ENCODE measurements at regions not wholly inside any gene's neighbourhood (a gene's known extent, or its start where the extent isn't known, plus 50 kb on each side); places are given as distances from the start of the nearest gene placed in this dataset.
A peak's percentile ranks its signal among the peaks of the same experiment; 100 is the strongest.
"Not testable (repeated sequence)": the region's sequence is repeated elsewhere in the genome, so short reads cannot be mapped to it uniquely, and the experiment has no call there.

DNA sequence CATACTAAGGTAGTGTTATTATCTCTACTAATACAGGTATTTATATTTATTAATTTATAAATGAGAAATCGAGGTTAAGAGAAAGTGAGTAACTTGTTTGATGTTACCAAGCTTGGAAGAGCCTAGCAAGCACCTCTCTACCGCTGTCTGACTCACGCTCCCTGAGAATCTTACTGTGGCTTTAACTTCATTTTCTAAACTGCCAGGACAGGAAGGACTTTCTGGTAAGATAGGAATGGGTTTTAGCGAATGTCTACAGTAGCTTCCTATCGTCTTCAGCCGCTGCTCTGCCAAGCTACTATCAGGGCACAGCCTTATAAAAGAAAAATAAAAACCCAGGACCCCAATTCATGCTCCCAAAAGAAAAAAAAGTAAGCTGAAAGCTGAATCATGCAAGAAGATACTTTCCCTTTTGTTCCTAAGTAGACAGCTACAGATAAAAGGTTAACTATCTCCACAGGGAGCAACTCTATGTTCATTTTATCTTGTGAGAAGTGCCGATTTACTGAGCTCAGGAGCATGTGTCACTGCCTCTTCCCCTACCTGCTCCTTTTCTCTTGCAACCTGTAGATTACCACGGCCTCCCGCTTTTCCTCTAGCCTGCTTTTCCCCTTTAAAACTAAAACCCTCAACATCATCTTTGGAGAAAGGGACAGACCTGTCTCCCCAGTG lies 60.2 kb downstream of the THNSL1 start:
- DNase-seq = no peak

DNA sequence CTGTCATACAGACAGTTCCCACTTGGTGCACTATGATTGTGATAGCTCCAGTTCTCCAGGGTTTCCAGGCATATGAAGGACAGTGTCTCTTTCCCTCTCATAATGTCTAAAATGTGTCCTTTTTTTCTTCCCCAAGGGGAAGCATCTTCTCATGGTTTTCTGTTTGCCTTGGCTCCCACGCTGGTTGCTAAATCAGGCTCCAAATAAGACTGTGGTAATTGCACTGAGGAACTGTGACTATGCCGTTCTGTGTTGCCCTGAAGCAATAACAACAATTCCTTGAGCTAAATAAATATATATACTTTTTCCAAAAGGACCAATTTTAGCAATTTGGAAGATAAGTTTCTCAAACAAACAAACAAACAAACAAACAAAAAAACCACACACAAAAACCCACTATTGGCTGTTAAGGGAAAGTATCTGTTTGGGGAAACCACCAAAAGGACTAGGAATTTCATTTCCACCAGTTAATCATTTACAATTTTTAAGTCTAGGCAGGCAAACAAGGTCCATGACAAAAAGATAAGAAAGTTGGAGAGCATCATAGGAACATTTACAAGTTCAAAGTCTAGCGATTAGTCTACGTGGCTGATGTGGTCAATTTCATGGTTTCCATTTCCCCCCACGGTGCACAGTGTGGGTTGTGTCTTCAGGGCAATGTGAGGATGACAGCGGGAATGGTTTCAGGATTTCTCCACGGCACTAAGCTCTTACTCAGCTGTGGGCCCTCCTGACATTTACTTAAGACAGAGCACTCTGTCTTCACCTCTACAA lies 62.4 kb downstream of the THNSL1 start:
- no peak for DNase-seq

DNA sequence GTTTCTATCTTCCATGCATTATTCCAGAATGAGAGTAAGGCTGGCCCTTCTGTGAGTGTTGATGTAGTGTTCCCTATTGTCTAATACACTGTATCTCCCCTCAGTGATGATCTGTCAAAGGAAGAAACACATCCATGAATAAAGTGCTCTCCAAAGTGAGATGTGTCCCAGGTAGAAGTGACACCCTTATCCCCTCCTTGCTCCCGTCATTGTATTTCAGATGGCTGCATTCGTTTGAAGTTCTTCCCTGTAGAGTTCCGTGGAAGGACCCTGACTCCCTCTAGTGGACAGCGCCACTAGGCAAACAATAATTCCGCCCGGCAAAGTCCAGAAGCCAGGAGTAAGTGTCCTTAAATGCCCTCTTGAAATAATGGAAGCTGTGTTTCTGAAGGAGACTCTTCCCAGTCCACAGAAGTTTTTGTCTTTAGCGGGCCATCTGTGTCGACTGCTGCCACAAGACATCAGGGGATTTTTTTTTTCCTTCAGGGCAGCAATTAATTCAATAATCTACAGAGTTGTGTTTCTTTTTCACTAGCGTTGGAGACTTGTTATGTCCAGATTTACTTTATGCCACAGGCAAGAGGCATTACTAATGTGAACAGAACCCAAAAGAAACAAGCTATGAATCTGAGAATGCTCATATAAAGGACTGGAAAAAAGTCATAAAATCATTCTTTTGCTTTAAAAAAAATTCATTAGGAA lies 64.6 kb downstream of the THNSL1 start:
- peak; percentile 64 for DNase-seq

DNA sequence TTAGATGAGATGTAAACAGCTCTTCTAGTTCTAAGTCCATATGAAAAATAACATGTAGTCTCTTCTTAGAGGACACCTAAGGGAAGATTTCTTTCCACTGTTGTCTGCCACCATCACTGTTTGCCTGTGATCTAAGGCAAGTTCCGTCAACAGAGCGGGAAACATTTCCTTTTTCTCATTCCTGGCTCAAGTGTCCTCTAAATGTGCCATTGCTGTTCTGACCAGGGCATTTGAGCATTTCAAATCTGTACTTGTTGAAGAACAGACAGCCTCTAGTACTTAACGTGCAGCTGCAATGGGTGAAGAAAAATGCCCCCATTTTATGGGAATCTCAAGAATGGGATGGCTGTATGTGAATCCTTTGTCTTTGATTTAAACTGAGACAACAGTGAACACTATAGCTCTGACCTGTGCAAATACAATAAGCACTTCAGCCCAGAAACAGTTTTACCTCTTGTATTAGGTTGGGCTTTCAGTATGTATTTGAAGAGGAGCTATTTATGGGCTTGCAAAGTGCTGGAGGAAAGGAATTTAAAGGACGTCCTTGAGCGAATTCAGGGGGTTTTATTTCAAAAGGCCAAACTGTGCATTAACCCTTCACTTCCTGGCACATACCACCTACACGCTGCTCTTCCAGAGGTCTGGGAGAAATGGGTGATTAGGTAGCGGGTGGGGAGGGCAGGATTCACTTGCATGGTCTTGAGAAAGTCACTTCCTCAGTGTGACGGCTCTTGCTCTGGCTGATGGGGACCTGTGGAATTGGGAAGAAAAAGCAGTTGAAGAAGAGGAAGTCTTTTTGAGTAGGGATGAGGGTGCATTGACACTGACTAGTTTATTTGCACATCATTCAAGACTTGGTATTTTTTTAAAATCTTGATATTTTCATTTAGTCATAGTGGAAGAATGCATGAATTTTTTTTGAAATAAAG lies 66.1 kb downstream of the THNSL1 start:
- no peak for DNase-seq

DNA sequence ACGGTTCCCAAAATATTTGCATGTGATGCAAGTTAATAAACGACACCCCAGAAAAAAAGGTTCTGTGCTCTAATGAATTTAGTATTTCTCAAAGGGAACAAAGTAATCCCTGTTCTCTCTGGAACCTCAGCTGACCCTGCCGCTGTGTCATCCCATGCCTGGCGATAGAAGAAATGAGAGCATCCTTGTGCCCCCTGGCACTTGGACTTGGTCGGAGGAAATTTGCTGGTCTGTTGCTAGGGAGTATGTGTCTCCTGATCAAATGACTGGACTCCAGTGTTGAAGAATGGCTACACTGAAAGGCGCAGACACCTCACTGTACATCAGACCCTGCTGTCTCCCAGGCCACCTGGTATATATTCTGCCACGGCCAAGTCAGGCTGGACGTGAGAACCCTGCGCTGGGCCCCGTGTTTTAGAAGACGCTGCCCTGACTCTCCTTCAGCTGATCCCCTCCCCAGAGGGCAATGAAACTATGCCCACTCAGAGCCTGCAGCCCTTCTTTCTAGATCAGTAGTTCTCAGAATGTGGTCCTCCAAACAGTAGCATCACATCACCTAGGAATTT lies 67.2 kb downstream of the THNSL1 start:
- no peak for DNase-seq

DNA sequence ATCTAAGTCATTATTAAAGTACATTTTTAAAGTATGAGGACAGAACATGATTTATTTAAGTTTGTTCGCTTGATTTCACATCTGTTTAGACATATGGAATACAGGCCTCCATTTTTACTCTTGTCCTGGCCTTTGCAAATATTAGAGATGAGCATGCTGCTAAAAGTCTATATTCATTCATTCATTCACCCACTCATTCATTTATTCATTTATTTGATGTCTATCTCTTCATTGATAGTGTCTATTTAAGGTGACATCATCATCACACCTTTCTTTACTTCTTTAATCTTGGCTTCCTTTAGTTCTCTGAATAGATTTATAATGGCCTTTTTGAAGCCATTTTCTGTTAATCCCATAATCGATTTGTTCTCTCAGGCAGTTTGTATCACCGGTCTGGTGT lies 68.0 kb downstream of the THNSL1 start:
- no peak for DNase-seq

DNA sequence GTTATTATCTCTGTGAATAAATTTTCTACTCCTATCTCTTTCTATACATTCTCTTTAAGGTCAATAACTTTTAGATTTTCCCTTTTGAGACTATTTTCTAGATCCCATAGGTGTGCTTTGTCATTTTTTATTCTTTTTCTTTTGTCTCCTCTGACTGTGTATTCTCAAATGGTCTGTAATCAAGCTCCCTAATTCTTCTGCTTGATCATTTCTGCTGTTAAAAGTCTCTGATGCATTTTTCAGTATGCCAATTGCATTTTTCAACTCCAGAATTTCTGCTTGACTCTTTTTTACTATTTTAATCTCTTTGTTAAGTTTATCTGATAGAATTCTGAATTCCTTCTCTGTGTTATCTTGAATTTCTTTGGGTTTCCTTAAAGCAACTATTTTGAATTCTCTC lies 78.2 kb downstream of the THNSL1 start:
- no peak for DNase-seq

DNA sequence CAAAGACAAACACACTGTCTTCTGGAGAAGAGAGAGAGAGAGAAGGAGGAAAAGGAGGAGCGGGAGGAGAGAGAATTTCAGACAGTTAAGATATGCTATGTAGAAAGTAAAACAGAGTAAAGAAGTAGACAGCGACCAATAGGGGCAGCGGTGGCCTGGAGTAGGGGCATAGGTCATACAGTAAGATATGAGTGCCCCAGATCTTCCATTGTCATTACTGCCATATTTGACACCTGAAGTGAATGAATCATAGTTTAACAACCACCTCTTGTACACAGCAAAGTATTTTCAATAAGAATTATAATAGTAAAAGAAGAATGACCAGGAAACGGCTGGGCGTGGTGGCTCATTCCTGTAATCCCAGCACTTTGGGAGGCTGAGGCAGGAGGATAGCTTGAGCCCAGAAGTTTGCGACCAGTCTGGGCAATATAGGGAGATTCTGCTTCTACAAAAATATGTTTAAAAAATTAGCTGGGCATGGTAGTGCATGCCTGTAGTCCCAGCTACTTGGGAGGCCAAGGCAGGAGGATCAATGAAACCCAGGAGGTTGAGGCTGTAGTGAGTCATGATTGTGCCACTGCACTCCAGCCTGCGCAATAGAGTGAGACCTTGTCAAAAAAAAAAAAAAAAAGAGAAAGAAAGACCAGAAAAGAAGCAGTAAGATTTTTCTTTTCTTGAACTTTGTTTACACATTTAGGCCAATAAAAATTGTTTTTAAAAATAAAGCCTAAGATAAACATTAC lies 77.0 kb upstream of the GPR158 start:
- DNase-seq = no peak

DNA sequence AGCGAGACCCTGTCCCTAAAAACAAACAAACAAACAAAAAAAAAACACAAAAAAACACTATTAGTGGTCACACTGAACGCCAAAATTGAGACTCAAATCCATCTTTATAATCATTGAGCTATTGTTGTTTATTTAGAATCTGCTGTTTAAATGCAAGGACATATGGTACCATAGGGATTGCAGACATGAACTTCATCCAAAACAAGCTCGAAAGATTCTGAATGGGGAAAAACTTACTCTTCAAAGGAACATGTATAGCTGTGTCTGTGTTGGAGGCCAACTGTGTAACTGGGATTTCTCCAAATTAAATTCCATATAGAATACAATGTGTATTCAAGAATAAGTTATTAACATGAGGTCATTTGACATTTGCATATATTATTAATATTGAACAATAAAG lies 74.7 kb upstream of the GPR158 start:
- no peak for DNase-seq

DNA sequence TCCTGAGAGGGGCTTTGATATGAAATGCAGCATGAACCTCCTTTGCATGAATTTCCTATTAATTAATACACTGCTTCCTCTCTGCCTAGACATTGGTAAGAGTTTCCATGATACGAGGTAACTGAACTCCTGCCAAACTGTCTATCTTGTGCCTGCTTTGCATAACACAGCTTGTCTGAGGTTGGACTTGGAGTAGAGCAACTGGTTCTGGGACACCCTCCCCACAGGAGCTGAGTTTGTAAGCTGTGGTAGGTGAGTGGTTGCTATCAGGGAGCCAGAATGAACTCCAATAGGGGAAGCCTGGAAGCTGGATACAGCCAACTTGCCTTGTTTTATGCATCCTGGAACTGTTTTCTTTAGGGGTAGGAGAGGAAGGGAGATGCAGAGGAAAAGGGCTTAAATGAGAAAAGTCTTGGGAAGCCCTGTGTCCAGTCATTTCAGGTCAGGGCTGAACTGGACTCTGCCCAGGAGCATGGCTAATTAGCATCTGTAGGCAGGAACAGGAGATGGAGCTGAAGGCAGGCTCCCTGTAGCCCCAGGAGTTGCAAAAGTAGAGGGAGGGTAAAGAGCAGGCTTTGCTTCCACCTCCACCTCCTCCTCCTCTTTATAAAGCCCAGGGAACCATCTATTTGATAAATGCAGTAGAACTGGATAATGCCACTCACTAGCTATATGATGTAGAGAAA lies 73.2 kb upstream of the GPR158 start:
- DNase-seq = no peak

DNA sequence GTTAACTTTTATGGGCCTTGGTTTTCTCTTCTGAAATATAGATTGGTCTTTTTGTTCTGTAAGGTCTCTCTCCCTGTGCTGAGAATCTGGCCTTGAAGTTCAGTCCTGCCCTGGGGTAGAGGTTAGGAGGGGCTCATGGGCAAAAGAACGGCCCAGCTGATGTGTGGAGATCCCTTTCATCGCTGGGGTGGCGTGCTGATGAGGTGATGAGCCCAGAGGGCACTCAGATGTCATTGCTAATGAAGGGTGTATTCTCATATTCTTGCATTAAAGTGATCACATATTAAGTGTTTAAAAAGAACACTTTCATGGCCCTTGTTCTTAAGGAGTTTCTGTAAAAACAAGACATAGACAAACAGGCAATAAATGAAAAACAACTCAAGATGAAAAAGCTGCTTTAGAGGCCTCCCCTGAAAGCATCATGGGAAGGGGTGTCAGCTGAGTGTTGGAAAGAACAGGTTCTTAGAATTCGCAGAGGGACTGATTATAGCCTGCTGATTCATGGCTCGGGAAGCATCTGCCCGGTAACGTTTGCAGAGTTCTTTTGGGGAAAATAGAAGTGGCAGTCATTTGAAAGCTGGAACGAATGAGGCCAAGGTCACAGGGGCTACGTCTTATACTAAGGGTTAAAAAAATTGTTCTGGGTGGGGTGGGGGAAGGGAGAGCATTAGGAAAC lies 72.5 kb upstream of the GPR158 start:
- DNase-seq = no peak

DNA sequence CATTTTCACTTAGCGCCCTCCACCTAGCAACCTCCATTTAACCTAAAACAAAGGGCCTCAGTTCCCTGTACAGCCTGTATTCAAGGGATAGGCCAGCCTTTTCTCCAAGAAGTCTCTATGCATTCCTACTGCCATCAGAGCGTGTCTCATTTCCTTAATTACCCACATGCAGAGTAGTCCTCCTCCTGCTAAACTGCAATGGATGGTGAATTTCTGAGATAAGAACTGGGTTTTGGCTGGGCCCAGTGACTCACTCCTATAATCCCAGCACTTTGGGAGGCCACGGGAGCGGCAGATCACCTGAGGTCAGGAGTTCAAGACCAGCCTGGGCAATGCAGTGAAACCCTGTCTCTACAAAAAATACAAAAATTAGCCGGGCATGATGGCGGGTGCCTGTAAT lies 71.1 kb upstream of the GPR158 start:
- no peak for DNase-seq

DNA sequence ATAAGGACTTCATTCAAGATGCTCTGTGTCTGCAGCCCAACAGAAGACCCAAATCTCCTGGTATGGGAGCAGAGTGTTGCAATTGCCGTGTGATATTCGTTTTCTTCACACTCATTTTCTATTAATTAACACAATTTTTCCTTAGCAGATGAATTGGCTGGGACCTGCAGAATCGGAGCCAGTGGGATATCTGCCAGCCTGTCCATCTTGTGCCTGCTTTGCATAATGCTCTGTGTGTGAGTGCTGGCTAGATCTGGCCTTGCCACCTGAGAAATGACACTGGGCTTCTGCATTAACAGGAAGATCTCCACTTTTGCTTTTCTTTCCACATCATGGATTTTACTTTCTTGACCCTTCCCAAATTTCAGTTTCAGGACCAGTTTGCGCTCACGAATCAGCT lies 70.4 kb upstream of the GPR158 start:
- DNase-seq = no peak

DNA sequence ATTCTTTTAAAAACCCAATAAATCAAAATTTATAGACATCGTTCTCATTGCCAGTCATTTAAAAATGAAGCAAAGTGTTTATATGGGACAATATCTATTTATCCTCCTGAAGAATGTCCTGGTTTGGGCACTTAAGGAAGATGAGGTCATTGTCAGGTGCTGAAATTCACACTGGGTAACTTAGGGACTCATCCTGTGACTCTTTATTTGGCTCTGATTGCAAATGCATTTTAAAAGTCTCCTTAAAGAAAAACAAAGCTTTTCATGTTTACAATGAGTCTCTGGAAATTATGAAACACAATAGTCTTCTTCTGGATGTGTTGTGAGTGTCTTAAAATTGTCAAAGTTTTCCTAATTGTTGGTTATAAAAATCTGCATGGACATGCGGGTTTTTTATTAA lies 69.5 kb upstream of the GPR158 start:
- DNase-seq = no peak

DNA sequence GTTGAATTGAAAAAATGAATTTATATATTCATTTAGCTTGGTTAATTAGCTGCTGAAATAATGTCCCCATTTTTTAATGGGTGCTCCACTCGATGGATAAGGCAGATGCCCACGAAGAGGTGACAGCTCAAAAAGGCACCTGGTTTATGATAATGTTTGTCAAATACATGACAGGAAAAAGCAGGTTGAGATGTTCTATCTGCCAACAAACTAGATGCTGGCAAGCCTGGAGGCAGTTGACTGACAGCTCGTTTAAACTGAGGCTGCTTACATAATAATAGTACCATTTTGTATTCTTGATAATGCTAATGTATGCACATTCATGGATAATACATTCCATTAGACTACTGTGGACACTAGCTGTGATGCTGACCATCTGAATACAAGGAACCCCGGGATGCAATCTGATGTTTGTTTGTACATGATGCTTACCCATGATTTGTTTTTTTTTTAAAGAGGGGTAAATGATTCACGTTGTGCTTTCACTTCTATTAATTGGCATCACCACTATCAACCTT lies 69.0 kb upstream of the GPR158 start:
- no peak for DNase-seq

DNA sequence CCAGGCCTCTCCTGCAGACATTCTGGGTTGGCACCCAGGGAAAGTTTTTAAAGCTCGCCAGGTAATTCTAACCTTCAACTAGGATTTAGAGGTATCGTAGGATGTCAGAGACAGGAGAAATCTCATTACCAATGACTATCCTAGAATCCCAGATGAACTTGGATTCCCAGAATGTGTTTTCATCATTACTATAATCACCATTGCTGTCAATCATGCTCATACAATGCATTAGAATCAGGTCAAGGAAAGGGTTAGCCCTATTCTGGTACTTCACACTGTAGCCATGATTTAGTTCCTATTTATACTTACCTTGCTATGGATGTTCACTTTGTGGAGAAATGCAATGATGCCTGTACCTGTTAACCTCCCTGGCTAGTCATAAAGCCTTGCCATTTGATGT lies 67.0 kb upstream of the GPR158 start:
- DNase-seq = no peak

DNA sequence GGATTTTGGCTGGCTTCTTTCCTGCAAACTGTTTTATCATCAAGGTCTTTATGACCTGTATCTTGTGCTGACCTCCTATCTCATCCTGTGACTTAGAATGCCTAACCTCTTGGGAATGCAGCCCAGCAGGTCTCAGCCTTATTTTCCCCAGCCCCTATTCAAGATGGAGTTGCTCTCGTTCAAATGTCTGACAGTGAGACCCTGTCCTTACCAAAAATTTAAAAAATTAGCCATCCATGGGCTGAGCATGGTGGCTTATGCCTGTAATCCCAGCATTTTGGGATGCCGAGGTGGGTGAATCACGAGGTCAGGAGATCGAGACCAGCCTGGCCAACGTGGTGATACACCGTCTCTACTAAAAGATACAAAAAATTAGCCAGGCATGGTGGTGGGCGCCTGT lies 64.9 kb upstream of the GPR158 start:
- DNase-seq = not testable (repeated sequence)

DNA sequence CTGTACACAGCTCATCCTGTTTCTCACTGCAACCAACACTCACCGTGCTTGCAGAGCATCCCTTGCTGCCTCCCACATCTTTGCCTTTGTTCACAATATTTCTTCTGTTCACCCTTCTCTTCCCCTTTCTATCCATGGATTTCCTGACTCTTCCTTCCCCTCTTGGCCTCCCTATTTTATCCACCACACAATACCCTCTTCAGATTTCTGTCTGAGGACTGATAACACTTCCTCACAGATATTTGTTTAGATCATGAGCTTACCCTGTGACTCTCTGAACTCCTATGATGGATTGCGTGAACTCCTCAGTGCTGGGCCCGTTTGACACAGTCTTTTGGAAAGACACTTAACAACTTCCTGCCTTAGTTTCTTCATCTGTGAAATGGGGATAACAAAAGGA lies 62.8 kb upstream of the GPR158 start:
- no peak for DNase-seq

DNA sequence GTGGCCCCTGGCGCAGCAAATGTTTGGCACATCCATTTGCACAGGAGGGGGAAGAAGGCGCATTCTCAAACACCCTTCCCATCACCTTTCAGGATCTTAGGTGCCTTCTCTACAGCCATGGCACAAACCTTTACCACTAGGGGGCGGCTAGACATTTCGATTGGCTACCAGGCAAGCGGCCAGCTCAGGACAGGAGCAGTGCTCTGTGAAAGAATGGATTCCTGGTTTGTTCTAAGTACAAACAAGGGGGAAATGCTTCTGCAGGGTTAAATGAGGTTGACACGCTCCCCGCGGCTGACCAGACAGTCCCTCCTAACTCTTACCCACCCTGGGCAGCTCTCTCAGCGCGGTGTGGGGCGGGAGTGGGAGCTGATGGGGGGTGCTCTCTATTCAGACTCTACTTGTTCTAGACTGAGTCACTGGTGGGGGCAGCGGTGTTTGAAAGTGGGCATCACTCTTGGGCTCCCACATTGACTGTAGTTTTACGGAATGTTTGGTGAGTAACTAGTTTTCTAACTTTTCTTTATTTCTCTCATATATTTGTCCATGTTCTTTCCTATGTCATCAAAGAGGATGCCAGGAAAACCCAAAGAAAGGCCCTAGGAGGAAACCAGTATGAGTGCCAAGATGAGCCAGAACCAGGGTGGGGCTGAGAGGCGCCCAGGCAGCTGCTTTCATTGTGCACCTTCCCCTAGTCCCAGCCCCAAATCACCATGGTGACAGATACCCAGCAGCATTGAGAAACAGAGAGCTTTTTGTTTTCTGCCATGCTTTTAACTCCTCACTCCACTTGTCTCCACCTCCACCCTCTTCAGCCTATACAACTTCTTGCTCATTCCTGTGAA lies 61.4 kb upstream of the GPR158 start:
- DNase-seq = peak; percentile 19

DNA sequence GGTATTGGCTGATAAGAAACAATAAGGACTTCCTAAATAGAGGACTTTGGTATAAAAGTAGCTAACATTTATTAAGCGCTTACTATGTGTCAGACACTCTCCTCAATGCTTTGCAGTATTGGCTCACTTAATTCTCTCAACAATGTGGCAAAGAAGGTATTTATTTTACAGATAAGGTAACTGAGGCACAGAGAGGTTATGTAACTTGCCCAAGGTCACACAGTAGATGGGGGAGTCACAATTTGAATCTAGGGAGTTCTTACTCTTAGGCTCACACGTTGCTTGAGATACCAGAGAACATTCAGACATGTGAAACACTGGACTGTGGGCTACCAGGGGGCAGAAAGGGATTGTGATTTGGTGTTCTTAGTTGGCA lies 60.8 kb upstream of the GPR158 start:
- DNase-seq = no peak
